Retinal pigment epithelial cell (primary cell): ENCODE measurements at regions not wholly inside any gene's neighbourhood (a gene's known extent, or its start where the extent isn't known, plus 50 kb on each side); places are given as distances from the start of the nearest gene placed in this dataset.
A peak's percentile ranks its signal among the peaks of the same experiment; 100 is the strongest.

ENCODE experiments used
- DNase-seq: peaks from one replicate; pipeline ENCODE4 v3.0.0-alpha.2; 2010; ENCODE audit warnings: low read depth
- H3K4me3 ChIP-seq: 2 replicates; pipeline ENCODE4 v1.5.1; 2011; ENCODE audit warnings: mild to moderate bottlenecking, low read length, control low read depth, moderate library complexity
- TF ChIP-seq, protein P1 (sequence below): conservative IDR thresholded peaks from 2 replicates; pipeline ENCODE4 v1.5.1; 2011; ENCODE audit warnings: low read depth, low read length, control low read depth, inconsistent platforms

DNA sequence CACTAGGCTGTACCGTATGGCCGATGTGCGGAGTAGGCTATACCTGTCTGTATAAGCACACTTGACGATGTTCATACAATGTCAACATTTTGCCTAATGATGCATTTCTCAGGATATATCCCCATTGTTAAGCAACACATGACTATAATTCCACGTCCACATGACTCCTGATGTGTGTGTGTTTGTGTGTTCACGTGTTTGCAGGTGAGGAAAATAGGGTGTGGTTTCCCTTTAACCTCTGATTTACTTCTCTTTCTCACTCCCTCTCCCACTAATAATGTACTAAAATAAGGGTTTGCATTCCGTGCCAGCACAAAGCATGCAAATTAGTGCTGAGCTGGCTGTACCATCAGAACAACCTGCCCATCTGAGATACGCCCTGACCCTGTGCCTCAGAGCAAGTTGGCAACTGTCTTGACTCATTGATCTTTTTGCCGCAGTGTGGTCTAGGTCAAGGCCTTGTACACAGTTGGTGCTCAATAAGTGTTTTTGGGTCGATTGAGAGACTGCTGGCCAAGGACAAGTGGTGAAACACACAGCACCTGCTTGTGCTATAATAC, 64.6 kb upstream of the DOCK1 start:
- no peak for DNase-seq
- H3K4me3 ChIP-seq, result no peak overlapping the region
- TF ChIP-seq, protein P1, sequence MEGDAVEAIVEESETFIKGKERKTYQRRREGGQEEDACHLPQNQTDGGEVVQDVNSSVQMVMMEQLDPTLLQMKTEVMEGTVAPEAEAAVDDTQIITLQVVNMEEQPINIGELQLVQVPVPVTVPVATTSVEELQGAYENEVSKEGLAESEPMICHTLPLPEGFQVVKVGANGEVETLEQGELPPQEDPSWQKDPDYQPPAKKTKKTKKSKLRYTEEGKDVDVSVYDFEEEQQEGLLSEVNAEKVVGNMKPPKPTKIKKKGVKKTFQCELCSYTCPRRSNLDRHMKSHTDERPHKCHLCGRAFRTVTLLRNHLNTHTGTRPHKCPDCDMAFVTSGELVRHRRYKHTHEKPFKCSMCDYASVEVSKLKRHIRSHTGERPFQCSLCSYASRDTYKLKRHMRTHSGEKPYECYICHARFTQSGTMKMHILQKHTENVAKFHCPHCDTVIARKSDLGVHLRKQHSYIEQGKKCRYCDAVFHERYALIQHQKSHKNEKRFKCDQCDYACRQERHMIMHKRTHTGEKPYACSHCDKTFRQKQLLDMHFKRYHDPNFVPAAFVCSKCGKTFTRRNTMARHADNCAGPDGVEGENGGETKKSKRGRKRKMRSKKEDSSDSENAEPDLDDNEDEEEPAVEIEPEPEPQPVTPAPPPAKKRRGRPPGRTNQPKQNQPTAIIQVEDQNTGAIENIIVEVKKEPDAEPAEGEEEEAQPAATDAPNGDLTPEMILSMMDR, result no peak

DNA sequence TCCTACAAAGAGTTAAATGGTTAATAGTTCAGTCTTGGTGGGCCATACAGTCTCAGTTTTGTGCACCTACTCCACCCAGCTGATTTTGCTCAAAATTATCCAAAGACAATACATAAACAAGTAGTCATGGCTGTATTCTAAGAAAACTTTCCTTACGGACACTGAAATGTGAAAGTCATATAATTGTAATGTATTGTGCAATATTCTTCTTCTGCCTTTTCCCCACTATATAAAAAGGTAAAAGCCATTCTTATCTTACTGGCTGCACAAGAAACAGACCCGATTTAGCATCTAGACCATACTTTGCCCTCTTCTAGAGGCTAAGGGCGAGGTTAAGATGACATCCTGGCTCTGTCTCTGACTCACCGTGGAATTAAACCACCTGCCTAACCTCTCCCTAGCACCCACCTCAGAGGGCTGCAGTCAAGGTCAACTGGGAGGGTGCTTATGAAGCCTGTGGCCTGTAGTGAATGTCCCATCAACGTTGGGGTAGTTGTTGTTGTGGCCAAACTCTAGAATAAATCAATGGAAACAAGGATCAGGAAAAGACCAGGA, 63.8 kb upstream of the DOCK1 start:
- no peak overlapping the region for H3K4me3 ChIP-seq
- DNase-seq, result no peak
- TF ChIP-seq, protein P1, result no peak

DNA sequence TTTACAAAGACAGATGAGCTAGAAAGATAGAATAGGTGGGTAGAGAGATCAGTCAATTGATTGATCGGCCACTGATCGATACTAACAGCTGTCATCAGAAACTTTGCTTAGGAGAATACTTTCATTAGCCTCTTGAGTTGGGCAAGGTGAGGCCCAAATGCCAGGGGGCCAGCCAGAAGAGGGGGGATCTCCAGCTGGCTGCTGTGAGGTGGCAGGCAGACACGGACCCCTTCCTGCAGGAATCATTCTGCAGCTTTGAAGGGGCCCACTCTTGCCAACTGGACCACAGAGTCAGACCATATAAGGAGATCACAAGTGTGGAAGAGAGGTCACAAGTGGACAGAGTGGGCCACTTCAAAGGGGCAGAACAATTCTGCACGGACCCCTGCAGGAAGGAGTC, 62.9 kb upstream of the DOCK1 start:
- H3K4me3 ChIP-seq, result no peak overlapping the region
- TF ChIP-seq, protein P1, result no peak
- DNase-seq, result no peak

DNA sequence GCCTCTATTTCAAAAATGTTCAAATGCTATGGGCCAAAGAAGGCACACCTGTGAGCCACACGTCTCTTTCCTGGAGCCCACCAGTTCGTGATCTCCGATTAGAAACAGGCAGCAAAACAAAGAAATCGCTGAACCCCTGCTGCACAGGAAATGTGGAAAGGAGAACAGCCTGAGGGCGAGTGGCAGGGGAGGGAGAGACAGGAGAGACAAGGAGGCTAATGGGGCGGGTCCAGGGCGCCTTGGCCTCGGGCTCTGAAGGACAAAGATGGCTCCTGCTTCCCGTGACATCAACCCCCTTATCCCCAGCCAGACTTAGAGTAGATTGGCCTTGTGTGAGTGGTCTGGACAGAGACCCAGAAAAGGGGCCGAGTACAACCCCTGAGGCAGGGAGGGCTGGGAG, 62.4 kb upstream of the DOCK1 start:
- H3K4me3 ChIP-seq, result no peak overlapping the region
- no peak for DNase-seq
- TF ChIP-seq, protein P1, result no peak

DNA sequence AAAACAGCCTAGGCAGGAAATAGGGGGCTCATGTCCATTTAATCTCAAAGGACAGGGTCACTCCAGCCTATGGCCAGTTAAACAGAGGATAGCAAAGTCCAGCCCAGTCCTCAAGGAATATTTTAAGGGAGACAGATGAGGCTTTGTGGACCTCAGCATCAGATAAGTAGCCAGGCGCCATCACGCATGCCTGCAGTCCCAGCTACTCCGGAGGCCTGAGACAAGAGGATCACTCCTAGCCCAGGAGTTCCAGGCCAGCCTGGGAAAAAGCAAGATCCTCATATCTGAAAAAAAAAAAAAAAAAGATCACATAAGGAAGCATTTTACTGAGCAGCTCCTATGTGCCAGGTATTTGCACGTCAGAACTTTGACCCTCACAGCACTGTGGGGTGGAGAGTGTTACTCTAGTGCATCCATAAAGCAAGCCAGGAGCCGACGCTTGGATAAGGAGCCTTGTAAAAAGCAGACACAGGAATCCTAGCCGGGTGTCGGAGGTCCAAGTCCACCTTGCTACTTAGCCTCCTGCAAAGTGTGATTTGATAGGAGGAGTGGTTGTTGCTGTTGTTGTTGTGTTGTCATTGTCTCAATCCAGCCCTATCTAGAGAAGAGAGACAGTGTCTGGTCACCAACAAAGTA, 61.8 kb upstream of the DOCK1 start:
- no peak for DNase-seq
- TF ChIP-seq, protein P1, result no peak
- no peak overlapping the region for H3K4me3 ChIP-seq

DNA sequence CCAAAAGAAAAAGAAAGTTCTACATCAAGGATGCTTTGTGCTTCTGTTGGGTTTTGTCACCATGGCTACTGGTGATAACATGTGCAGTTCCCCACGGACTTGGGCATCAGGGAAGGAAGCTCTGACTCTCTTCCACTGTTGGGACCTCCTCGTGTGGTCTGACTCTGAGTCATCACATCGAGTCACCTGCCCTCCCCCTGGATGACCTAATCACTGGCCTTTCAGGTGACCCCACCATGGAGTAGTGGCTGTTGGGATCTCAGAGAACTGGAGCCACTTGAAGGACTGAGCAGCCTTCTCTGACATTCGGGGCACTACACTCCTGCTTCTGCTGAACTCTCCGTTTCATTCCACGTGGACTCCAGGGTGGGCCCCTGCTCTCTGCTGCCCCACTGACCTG, 60.8 kb upstream of the DOCK1 start:
- peak; percentile 13 for DNase-seq
- TF ChIP-seq, protein P1, result no peak
- H3K4me3 ChIP-seq, result no peak overlapping the region

DNA sequence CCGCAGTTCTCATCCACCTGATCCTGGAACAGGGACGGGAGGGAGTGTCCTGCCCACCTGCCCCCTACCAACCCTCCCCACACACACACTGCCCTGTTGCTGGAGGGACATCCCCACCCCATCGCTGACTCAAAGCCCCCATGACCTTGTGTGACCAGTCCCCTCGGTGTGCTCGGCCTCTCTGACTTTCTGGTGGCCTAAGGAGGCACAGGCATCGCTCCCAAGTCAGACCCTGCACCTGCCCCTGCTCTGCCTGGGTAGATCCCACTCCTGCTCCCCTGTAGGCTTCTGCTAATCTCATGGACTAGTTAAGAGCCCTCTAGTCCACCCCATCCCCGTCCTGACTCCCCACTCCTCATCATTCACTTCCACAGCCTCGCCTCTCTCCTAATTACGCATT, 58.8 kb upstream of the DOCK1 start:
- H3K4me3 ChIP-seq, result no peak overlapping the region
- TF ChIP-seq, protein P1, result no peak
- no peak for DNase-seq
